GM18498 (cell line): ENCODE measurements at regions not wholly inside any gene's neighbourhood (a gene's known extent, or its start where the extent isn't known, plus 50 kb on each side); places are given as distances from the start of the nearest gene placed in this dataset.

Source experiments
- ATAC-seq: cut with Tn5 transposase; IDR thresholded peaks from one replicate; pipeline ENCODE4 v1.9.1; 2021; ENCODE audit warnings: mild to moderate bottlenecking, moderate library complexity; ENCODE audit not compliant: unreplicated experiment

GRCh38 chr1:238153939-238154338 is 263.2 kb upstream of the ZP4 start:
- ATAC-seq = no peak

GRCh38 chr1:238153253-238153652 is 262.5 kb upstream of the ZP4 start:
- no peak for ATAC-seq

DNA sequence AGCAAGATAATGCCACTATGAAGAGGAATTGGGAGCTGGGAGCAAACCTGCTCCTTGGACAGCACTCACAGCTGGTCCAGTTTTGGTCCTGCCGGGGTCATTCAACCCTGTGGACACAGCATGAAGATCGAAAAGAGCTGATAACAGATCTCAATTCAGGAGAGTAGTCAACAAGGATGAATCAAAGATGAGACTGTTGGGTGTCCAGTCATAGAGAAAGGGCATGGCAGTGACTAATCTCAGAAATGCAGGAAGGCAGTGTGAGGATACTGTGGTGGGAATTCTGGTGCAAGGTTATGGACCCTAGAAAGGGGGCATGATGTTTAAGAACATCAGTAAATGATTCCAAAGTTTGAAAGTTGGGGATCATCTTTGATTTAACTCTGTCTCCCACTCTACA is 261.4 kb upstream of the ZP4 start:
- no peak for ATAC-seq

GRCh38 chr1:238143038-238143437 is 252.3 kb upstream of the ZP4 start:
- no peak for ATAC-seq

DNA sequence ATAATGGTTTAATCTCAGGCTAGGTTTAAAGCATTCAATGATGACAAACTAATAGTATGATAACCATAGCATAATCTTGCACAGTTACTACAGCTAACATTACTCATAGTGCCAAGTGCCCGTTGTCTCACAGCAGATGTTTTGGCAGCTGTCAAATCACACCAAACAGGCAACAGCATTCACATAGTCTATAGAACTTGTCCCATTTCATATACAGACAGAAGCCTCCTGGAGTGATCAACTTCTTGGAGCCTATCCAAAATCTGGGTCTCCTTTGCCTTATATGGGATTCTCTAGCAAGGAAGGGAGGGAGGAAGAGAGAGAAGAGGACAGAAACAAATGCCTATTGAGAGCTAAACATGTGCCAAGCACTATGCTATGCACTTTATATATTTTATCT is 250.6 kb upstream of the ZP4 start:
- no peak for ATAC-seq

- ATAC-seq = no peak
Observed at GRCh38 chr1:238139713-238140112, 249.0 kb upstream of the ZP4 start.

- ATAC-seq = no peak
Observed at GRCh38 chr1:238138059-238138626, 247.4 kb upstream of the ZP4 start.

DNA sequence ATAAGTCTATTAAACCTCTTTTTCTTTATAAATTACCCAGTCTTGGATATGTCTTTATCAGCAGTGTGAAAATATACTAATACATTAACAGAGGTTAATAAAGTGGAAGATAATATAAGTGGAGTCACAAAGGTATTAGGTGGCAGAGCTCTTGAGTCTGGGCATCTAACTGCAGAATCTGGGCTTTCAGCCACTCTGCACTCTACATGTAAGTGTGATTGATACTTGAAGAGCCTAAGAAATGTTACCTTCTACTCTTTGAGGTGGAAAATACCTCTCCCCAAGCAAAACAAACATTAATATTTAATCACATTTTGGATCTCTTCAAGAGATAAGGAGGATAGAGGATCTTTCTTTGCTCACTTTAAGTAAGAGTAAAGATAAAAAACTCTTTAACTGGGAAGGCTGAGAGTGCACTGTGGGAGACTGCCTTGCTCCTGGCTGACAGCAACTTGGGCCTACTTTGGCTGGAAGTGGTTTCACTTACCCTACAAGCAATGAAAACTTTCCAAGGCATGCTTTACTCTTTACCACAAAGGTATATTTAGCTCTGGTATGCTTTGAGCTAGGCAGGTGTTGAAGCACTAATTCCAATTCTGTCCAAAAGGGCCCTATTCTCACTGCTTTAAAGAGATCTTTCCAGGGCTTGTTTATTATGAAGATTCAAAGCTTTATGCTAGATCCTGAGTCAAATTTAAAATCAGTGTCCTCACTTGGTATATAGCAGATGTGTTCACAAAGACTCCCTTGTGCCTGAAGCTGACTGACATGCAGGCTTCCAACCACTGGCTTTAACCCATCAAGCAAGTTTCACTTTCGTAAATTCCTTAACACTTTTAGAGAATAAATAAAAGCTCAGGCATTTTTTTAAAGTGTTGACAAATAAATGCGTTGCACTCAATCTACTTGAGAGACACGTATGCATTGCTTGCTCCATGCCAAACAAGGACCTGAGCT is 245.3 kb upstream of the ZP4 start:
- no peak for ATAC-seq

GRCh38 chr1:238129677-238130076 is 239.0 kb upstream of the ZP4 start:
- ATAC-seq = no peak

DNA sequence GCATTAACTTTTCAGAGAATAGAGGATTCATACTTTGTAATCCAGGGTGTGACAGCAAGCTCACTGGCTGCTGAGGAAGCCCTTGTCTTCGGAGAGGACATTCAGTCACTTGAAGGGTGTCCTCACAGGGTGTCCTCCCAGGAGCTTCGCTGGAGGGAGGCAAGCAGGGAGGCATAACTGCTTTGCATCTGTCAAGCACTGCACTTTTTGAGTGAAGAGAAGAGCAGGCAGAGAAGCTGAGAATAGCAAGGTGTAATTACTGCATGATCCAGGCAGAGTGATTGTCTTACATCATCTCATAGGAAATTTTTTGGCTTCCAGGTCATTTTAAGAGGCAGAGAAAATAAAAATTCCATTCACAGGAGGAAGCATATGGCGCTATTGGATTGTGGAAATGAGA is 232.5 kb upstream of the ZP4 start:
- ATAC-seq = no peak

- no peak for ATAC-seq
Observed at GRCh38 chr1:238119861-238120260, 229.1 kb upstream of the ZP4 start.

DNA sequence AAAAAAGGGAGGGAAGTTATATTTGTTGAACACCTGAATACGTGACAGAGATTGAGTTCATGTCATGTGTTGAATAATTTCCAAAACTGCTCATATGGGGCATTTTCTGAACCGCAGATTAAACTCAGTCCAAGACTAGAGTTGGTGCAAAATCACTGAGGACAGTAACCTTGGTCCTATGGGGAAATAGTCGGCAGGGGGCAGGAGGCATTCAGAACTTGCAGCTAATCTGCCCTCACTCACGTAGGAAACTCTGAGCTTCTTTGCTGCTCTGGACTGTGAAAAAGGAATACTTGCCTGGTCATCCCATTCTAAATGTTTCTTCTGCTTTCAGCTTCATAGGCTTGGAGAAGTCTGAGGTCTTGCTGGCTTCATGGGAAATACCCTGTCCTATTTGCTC is 228.3 kb upstream of the ZP4 start:
- no peak for ATAC-seq

DNA sequence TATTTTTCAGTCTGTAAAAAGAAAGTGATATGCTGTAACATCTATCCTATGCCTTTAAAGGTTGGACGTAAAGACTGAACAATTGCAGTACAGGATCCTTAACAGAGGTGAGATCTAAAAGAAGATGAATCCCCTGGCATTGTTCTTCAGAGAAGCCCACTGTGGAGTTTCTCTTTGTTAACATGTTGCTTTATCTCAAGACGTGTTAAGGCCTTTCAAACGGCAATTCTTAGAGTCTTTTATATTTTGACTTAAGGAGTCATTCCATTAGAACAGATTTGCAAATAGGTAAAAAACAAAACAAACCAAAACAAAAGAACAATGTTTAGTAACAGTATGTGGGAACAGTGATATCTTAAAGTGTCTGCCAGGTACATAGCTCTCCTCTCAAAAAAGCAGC is 225.1 kb upstream of the ZP4 start:
- no peak for ATAC-seq

DNA sequence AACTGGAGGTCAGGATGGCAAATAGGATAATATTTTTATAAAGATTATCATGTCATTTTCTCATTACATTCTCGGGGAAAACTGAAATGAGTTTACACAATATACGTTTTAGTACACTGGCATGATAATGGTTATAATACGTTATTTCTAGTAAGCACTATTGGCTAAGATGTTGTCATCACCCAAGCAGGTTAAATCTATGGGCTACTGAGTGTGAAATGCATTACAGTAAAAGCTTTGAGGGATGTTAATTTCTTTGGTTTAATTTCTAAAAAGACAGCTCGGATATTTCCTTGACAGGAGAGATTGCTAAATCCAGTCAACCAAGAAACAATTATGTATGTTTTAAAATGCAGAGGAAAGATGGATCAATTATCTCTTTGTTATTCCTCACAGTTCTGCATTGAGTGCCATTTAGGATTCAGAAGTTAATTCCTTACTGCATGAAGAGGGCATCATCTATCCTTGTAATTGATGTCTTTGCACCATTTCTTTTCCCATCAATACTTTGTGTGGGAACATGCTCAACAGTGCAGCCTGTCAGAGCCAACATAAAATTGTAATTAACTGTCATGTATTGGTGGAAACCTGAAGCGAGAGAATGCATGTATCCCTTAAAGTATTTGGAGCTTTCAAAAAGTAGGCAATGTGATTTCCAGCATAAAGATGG is 222.4 kb upstream of the ZP4 start:
- ATAC-seq = no peak

DNA sequence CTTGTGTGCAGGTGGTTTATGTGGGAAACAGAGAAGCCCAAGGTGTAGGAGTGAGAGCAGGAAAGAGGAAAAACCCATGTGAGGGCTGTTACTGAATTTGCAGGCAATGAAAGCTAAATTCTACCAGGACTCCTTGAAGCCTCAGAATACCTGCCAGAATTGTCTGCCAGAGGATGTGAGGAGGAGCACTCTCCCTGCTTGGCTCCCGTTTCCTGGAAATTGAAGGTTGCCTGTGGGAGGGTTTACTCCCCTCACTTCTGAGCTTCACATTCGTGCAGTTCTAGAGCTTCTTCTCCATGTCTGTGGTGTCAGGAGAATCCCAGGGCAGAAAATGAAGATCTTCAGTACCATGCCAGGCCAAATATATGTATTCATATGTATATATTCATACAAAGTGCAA is 220.8 kb upstream of the ZP4 start:
- ATAC-seq = no peak

- no peak for ATAC-seq
Observed at GRCh38 chr1:238111081-238111480, 220.4 kb upstream of the ZP4 start.

DNA sequence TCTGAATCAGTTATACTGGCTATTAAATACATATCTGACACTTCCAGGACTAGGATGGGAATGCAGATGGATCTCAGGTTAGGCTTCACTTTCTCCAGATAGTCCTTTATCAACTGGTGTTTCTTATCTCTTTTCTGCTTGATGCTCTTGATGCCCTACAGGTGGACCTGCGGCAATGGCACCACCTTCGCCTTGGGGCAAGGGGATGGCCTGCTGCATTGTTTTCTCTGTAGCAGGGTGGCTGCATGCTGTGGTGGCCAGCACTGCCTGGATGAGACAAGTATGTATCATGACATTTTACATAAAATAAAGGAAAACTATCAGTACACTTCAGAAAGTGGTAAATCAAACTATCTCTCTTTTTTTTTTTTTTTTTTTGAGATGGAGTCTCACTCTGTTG is 217.7 kb upstream of the ZP4 start:
- no peak for ATAC-seq

DNA sequence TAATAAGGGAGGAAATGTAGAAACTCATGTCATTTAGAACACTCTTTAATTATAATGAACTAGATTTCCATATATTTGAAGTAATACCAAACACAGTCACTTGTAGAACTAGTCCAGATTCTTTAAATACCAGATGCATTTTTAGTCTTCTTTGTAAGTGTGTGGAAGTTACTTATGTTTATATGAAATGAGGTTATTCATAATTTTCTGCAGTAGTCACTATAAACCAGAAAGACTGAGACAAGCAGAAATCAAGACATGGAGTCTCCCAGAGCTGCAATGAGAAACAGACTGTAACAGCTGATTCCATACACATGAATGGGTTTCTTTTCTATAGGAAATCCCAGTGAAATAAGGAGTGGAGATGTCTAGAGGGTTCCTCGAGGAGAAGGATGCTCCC is 216.6 kb upstream of the ZP4 start:
- no peak for ATAC-seq

GRCh38 chr1:238104752-238105151 is 214.0 kb upstream of the ZP4 start:
- no peak for ATAC-seq

DNA sequence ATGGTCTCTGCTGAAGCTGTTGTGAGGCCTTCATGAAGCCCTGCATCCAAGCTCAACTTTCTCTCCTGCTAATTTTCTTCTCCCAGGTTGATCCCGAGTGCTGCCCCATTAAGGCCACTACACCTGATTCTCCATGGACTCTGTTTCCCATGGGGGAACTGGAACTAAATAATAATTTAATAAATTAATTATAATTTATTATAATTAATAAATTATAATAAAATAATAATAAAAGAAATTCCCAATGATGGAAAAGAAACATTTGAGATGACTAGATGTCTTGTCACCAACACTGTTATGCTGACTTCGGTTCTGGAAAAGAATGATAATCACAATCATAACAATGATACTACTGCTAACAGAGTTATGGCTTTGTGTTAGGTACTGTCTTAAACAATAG is 211.2 kb upstream of the ZP4 start:
- ATAC-seq = no peak

GRCh38 chr1:238099871-238100270 is 209.1 kb upstream of the ZP4 start:
- no peak for ATAC-seq

DNA sequence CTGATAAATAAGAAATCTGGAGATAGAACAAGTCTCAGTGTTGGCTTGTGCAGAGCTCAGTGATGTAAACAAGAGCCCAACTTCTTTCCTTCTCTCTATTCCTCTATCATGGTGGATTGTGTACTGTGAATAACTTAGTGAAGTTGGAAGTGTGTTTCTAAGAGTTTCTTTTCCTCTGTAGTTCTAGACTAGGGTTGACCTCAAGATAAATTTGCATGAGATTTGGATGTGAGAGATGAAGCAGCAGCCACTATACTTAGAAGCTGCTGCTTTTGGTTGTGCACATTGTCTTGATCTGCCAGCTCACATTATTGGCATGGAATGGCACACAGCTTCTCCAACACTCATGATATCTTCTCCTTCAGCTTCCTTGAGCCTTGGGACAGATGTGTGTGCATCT is 198.9 kb upstream of the ZP4 start:
- no peak for ATAC-seq
